B cell (primary cell): ENCODE measurements at regions not wholly inside any gene's neighbourhood (a gene's known extent, or its start where the extent isn't known, plus 50 kb on each side); places are given as distances from the start of the nearest gene placed in this dataset.

Source experiments
- ATAC-seq: fragments of 200-7000 bp; cut with Tn5 transposase; one replicate; pipeline ENCODE4 v1.10.0; 2021; ENCODE audit warnings: low read depth, mild to moderate bottlenecking, moderate number of reproducible peaks, moderate library complexity
- CTCF ChIA-PET: fragments of 350-600 bp; sonication (Branson Sonifier 250); formaldehyde crosslinking; loops from one replicate; lab custom pipeline; 2021; ENCODE audit warnings: antibody characterized with exemption, inconsistent platforms; lab: Charles Lee
- POLR2A ChIA-PET: fragments of 350-600 bp; sonication (Branson Sonifier 250); formaldehyde crosslinking; loops from one replicate; lab custom pipeline; 2021; ENCODE audit warnings: antibody characterized with exemption; lab: Charles Lee
- DNase-seq: peaks from one replicate; pipeline ENCODE4 v3.0.0; 2013
- H2AFZ ChIP-seq: 2 replicates; pipeline ENCODE4 v1.6.1; 2012; ENCODE audit warnings: mild to moderate bottlenecking, low read depth, low read length; ENCODE audit not compliant: insufficient read depth, poor library complexity, severe bottlenecking
- H3K27ac ChIP-seq, 2 donors: 1 replicate in 1 of 2; 2 replicates in 1 of 2; pipeline ENCODE4 v1.5.1; 2012 to 2013; ENCODE audit warnings: low read length in 2 of 2, mild to moderate bottlenecking in 2 of 2, moderate library complexity in 1 of 2
- H3K27me3 ChIP-seq, 4 experiments: fragments of 200-600 bp in 1 of 4; sonication (generic) in 1 of 4; replicated peaks in 1 of 4; 1 replicate in 2 of 4; 2 replicates in 2 of 4; pipeline versions ENCODE4 v1.6.1 to v1.7.0; 2013 to 2016; ENCODE audit warnings: low read length in 3 of 4, mild to moderate bottlenecking in 2 of 4, mixed read lengths in 1 of 4, moderate library complexity in 1 of 4; ENCODE audit not compliant: insufficient read depth in 4 of 4, control insufficient read depth in 3 of 4; ENCODE audit errors: control extremely low read depth in 1 of 4
- H3K36me3 ChIP-seq, 2 experiments: replicated peaks in 1 of 2; 1 replicate in 1 of 2; 2 replicates in 1 of 2; pipeline versions ENCODE4 v1.6.1 to v1.7.1; 2013; ENCODE audit warnings: low read length in 1 of 2; ENCODE audit not compliant: insufficient read depth in 2 of 2, control insufficient read depth in 1 of 2; ENCODE audit errors: control extremely low read depth in 1 of 2, extremely low read depth in 1 of 2
- H3K4me1 ChIP-seq, 2 donors: fragments of 200-600 bp in 1 of 2; sonication (generic) in 1 of 2; 1 replicate in 1 of 2; 2 replicates in 1 of 2; pipeline versions ENCODE4 v1.5.1 to v1.6.1; 2013 to 2017; ENCODE audit warnings: low read length in 2 of 2; ENCODE audit not compliant: control insufficient read depth in 2 of 2, insufficient read depth in 2 of 2
- H3K4me2 ChIP-seq: replicated peaks from 2 replicates; pipeline ENCODE3; 2012; ENCODE audit warnings: mild to moderate bottlenecking, low read depth, low read length; ENCODE audit not compliant: poor library complexity, severe bottlenecking
- H3K4me3 ChIP-seq, 5 experiments: fragments of 200-600 bp in 1 of 5; sonication (generic) in 1 of 5; 1 replicate in 3 of 5; 2 replicates in 2 of 5; pipeline versions ENCODE4 v1.5.1 to v1.7.0; 2011 to 2016; ENCODE audit warnings: low read length in 4 of 5, mild to moderate bottlenecking in 4 of 5, low read depth in 2 of 5, control low read depth in 1 of 5, moderate library complexity in 1 of 5; ENCODE audit not compliant: insufficient read depth in 1 of 5; ENCODE audit errors: control extremely low read depth in 1 of 5, extremely low read depth in 1 of 5
- H3K79me2 ChIP-seq: fragments of 200-600 bp; sonication (generic); one replicate; pipeline ENCODE4 v1.6.0; 2016; ENCODE audit warnings: low read length; ENCODE audit not compliant: control insufficient read depth, insufficient read depth
- H3K9ac ChIP-seq: fragments of 200-600 bp; sonication (generic); 2 replicates; pipeline ENCODE4 v1.6.1; 2017; ENCODE audit warnings: mild to moderate bottlenecking, low read length, moderate library complexity
- H3K9me3 ChIP-seq, 3 donors: one replicate each; pipeline versions ENCODE4 v1.6.1 to v1.7.1; 2013; ENCODE audit warnings: low read length in 2 of 3; ENCODE audit not compliant: control insufficient read depth in 2 of 3, insufficient read depth in 1 of 3; ENCODE audit errors: control extremely low read depth in 1 of 3
- H4K20me1 ChIP-seq: 2 replicates; pipeline ENCODE4 v1.6.0; 2012; ENCODE audit warnings: mild to moderate bottlenecking, low read length; ENCODE audit not compliant: insufficient read depth, control insufficient read depth, poor library complexity, severe bottlenecking
- H3K27ac Mint-ChIP-seq: one replicate; pipeline ENCODE4 v1.8.0; 2021; ENCODE audit warnings: mixed read lengths
- H3K27me3 Mint-ChIP-seq: one replicate; pipeline ENCODE4 v1.8.0; 2021; ENCODE audit warnings: mixed read lengths
- H3K4me1 Mint-ChIP-seq: one replicate; pipeline ENCODE4 v1.8.0; 2021; ENCODE audit warnings: mixed read lengths
- H3K4me3 Mint-ChIP-seq: one replicate; pipeline ENCODE4 v1.8.0; 2021; ENCODE audit warnings: mixed read lengths
- H3K9me3 Mint-ChIP-seq: one replicate; pipeline ENCODE4 v1.8.0; 2022; ENCODE audit warnings: mixed read lengths; ENCODE audit not compliant: insufficient read depth
- CTCF ChIP-seq: fragments of 200-600 bp; IDR thresholded peaks from one replicate; pipeline ENCODE4 v1.8.0; 2022; ENCODE audit warnings: antibody characterized with exemption, mild to moderate bottlenecking
- EZH2 ChIP-seq: IDR thresholded peaks from 2 replicates; pipeline ENCODE4 v1.6.1; 2012; ENCODE audit warnings: borderline replicate concordance, low read depth, mild to moderate bottlenecking, moderate library complexity, low read length; ENCODE audit not compliant: insufficient read depth, poor library complexity, severe bottlenecking
- WGBS: methylation state at CpG from one replicate; pipeline ENCODE4 v1.1.5; 2013; ENCODE audit warnings: missing lambda C conversion rate; ENCODE audit not compliant: insufficient coverage; 5-methylcytosine and 5-hydroxymethylcytosine counted together
- intact Hi-C: fragments of 100-400 bp; cut with micrococcal nuclease; formaldehyde crosslinking; loops from one replicate; pipeline ENCODE4 v1.10.0; 2022

- H3K4me1 Mint-ChIP-seq = no peaks in the 10 kb centered on the region
- no peak overlapping the region for H3K4me3 Mint-ChIP-seq
- H3K79me2 ChIP-seq = no peaks in the 10 kb centered on the region
Observed at GRCh38 chr3:68162644-68163043, 508.2 kb upstream of the SUCLG2 start.

GRCh38 chr3:68151359-68151758 is 496.9 kb upstream of the SUCLG2 start:
- WGBS = no CpG with 5 or more reads among the region's 2 CpGs
- no peak overlapping the region for H3K4me2 ChIP-seq
- no peak overlapping the region for H3K27ac ChIP-seq
- ATAC-seq (no peak), DNase-seq (no peak)
- no peaks in the 10 kb centered on the region for H3K9me3 ChIP-seq
- Mint-ChIP-seq H3K27me3 (no peaks in the 10 kb centered on the region), H3K27ac (no peak overlapping the region), H3K4me3 (no peak overlapping the region), H3K4me1 (no peaks in the 10 kb centered on the region), H3K9me3 (no peaks in the 10 kb centered on the region)
- ChIA-PET POLR2A (no interaction called here), CTCF (no interaction called here)
- intact Hi-C loops = no loop called here
- no peak overlapping the region for H3K9ac ChIP-seq
- no peak overlapping the region for H2AFZ ChIP-seq
- TF ChIP-seq CTCF (no peak), EZH2 (no peak)
- H4K20me1 ChIP-seq = no peaks in the 10 kb centered on the region
- H3K36me3 ChIP-seq = no peaks in the 10 kb centered on the region
- H3K79me2 ChIP-seq = no peaks in the 10 kb centered on the region
- no peaks in the 10 kb centered on the region for H3K27me3 ChIP-seq
- H3K4me3 ChIP-seq = no peak overlapping the region
- H3K4me1 ChIP-seq = no peaks in the 10 kb centered on the region

More at GRCh38 chr3:68162644-68163043, 508.2 kb upstream of the SUCLG2 start:
- Histone ChIP-seq H3K9me3 (peaks cover 0 to 1% (median 0%) of the 10 kb centered on the region in 3 donors), H3K4me2 (no peak overlapping the region), H2AFZ (no peak overlapping the region), H3K36me3 (no peaks in the 10 kb centered on the region), H3K9ac (no peak overlapping the region), H3K27me3 (no peaks in the 10 kb centered on the region), H3K4me1 (no peaks in the 10 kb centered on the region), H4K20me1 (no peaks in the 10 kb centered on the region), H3K27ac (no peak overlapping the region), H3K4me3 (no peak overlapping the region)
- TF ChIP-seq EZH2 (no peak), CTCF (no peak)
- ATAC-seq = no peak
- Mint-ChIP-seq H3K9me3 (no peaks in the 10 kb centered on the region), H3K27ac (no peak overlapping the region), H3K27me3 (no peaks in the 10 kb centered on the region)
- no peak for DNase-seq
- ChIA-PET CTCF (no interaction called here), POLR2A (no interaction called here)
- intact Hi-C loops = no loop called here
